WI38 (cell line): ENCODE measurements at regions not wholly inside any gene's neighbourhood (a gene's known extent, or its start where the extent isn't known, plus 50 kb on each side); places are given as distances from the start of the nearest gene placed in this dataset.
"Not testable (repeated sequence)": the region's sequence is repeated elsewhere in the genome, so short reads cannot be mapped to it uniquely, and the experiment has no call there.

Experiments used
- H3K4me3 ChIP-seq: 2 replicates; pipeline ENCODE4 v1.5.1; 2011; ENCODE audit warnings: low read depth, mild to moderate bottlenecking, control low read depth, low read length
- CTCF ChIP-seq: IDR thresholded peaks from 2 replicates; pipeline ENCODE4 v1.5.1; 2012; ENCODE audit warnings: low read depth, mild to moderate bottlenecking, control low read depth, low read length

- TF ChIP-seq CTCF = no peak
- H3K4me3 ChIP-seq = no peak overlapping the region
Measured at GRCh38 chr22:22697377-22698117, 53.1 kb downstream of the GGTLC2 start.

GRCh38 chr22:22698263-22698750 lies 53.9 kb downstream of the GGTLC2 start:
- no peak overlapping the region for H3K4me3 ChIP-seq
- no peak for TF ChIP-seq CTCF

GRCh38 chr22:22700631-22701030 lies 56.2 kb downstream of the GGTLC2 start:
- TF ChIP-seq CTCF = no peak
- H3K4me3 ChIP-seq = no peak overlapping the region

GRCh38 chr22:22701557-22701956 lies 57.1 kb downstream of the GGTLC2 start:
- H3K4me3 ChIP-seq = not testable (repeated sequence)

- no peak overlapping the region for H3K4me3 ChIP-seq
- TF ChIP-seq CTCF = no peak
Measured at GRCh38 chr22:22702237-22703202, 58.1 kb downstream of the GGTLC2 start.

GRCh38 chr22:22703203-22703570 lies 58.8 kb downstream of the GGTLC2 start:
- no peak for TF ChIP-seq CTCF
- no peak overlapping the region for H3K4me3 ChIP-seq

GRCh38 chr22:22703715-22704114 lies 59.3 kb downstream of the GGTLC2 start:
- no peak for TF ChIP-seq CTCF
- no peak overlapping the region for H3K4me3 ChIP-seq
